ENCODE measurements at regions not wholly inside any gene's neighbourhood (a gene's known extent, or its start where the extent isn't known, plus 50 kb on each side); places are given as distances from the start of the nearest gene placed in this dataset.
A peak's percentile ranks its signal among the peaks of the same experiment; 100 is the strongest.
"Not testable (repeated sequence)": the region's sequence is repeated elsewhere in the genome, so short reads cannot be mapped to it uniquely, and the experiment has no call there.

DNA sequence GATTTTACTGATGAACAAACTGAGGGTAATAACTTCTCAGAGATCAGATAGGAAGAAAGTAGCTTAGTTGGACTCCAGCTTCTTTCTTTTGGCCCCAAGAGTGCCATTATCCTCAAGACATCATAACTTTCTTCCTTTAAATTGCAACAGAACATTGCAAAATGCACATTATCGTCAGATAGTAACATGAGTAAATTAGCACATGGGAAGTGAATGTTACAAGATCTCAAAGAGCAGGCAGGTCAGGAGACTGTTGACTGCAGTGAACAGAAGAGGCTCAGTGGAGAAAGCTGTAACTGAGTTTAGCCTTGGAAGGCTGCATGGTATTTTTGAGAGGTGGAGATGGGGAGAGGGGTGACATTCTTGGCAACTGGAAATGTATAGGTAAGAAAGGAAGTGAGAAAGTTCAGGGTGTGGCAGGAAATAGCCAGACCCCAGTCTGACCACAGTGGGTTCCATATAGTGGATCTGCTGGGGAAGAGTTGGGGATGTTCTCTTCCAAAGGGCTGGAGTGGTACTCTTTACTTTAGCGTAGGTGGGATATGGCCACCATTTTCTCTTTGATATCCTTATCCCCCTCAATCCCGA is 307.7 kb downstream of the RPLP1 start:
- DNase-seq (ENCODE audit: low read depth), result no peak
- TF ChIP-seq, protein P1, sequence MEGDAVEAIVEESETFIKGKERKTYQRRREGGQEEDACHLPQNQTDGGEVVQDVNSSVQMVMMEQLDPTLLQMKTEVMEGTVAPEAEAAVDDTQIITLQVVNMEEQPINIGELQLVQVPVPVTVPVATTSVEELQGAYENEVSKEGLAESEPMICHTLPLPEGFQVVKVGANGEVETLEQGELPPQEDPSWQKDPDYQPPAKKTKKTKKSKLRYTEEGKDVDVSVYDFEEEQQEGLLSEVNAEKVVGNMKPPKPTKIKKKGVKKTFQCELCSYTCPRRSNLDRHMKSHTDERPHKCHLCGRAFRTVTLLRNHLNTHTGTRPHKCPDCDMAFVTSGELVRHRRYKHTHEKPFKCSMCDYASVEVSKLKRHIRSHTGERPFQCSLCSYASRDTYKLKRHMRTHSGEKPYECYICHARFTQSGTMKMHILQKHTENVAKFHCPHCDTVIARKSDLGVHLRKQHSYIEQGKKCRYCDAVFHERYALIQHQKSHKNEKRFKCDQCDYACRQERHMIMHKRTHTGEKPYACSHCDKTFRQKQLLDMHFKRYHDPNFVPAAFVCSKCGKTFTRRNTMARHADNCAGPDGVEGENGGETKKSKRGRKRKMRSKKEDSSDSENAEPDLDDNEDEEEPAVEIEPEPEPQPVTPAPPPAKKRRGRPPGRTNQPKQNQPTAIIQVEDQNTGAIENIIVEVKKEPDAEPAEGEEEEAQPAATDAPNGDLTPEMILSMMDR (IDR thresholded peaks at IDR 0.05; ENCODE audit: control insufficient read depth, extremely low read depth, insufficient read depth), result no peak
- no peak overlapping the region for H3K4me3 ChIP-seq (ENCODE audit: low read depth, low read length)

- H3K4me3 ChIP-seq (ENCODE audit: low read depth, low read length), result no peak overlapping the region
- no peak for DNase-seq (ENCODE audit: low read depth)
- TF ChIP-seq, protein P1 (IDR thresholded peaks at IDR 0.05; ENCODE audit: control insufficient read depth, extremely low read depth, insufficient read depth), result no peak
These were observed 308.4 kb downstream of the RPLP1 start for GRCh38 chr15:69760890-69761568.

GRCh38 chr15:69762373-69763148 is 309.9 kb downstream of the RPLP1 start:
- no peak for DNase-seq (ENCODE audit: low read depth)
- no peak overlapping the region for H3K4me3 ChIP-seq (ENCODE audit: low read depth, low read length)
- TF ChIP-seq, protein P1 (IDR thresholded peaks at IDR 0.05; ENCODE audit: control insufficient read depth, extremely low read depth, insufficient read depth), result 0 out of 2 replicates have a peak, but pooled peaks have one; percentile 19

- DNase-seq (ENCODE audit: low read depth), result no peak
- TF ChIP-seq, protein P1 (IDR thresholded peaks at IDR 0.05; ENCODE audit: control insufficient read depth, extremely low read depth, insufficient read depth), result no peak
- H3K4me3 ChIP-seq (ENCODE audit: low read depth, low read length), result no peak overlapping the region
These were observed 311.2 kb downstream of the RPLP1 start for GRCh38 chr15:69763831-69764230.

DNA sequence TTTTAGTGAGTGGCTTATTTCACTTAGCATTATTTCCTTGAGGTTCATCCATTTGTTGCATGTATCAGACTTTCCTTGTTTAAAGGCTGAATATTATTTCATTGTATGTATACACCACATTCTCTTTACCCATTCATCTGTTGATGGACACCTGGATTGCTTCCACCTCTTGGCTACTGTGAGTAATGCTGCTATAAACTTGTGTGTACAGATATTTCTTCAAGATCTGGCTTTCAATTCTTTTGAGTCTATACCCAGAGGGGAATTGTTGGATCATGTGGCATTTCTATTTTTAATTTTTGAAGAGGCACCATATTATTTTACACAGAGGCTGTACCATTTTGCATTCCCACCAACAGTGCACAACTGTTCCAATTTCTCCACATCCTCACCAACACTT is 313.5 kb downstream of the RPLP1 start:
- TF ChIP-seq, protein P1 (IDR thresholded peaks at IDR 0.05; ENCODE audit: control insufficient read depth, extremely low read depth, insufficient read depth), result no peak
- DNase-seq (ENCODE audit: low read depth), result peak; percentile 35
- H3K4me3 ChIP-seq (ENCODE audit: low read depth, low read length), result no peak overlapping the region

GRCh38 chr15:69767191-69767590 is 314.6 kb downstream of the RPLP1 start:
- H3K4me3 ChIP-seq (ENCODE audit: low read depth, low read length), result no peak overlapping the region

GRCh38 chr15:69769336-69769735 is 316.7 kb downstream of the RPLP1 start:
- DNase-seq (ENCODE audit: low read depth); H3K4me3 ChIP-seq (ENCODE audit: low read depth, low read length): not testable (repeated sequence)

More at GRCh38 chr15:69767191-69767590, 314.6 kb downstream of the RPLP1 start:
- no peak for DNase-seq (ENCODE audit: low read depth)
- TF ChIP-seq, protein P1 (IDR thresholded peaks at IDR 0.05; ENCODE audit: control insufficient read depth, extremely low read depth, insufficient read depth), result no peak

GRCh38 chr15:69774258-69774657 is 321.6 kb downstream of the RPLP1 start:
- DNase-seq (ENCODE audit: low read depth), result not testable (repeated sequence)

GRCh38 chr15:69774711-69775110 is 322.1 kb downstream of the RPLP1 start:
- not testable (repeated sequence) for DNase-seq (ENCODE audit: low read depth)

More at GRCh38 chr15:69774258-69774657, 321.6 kb downstream of the RPLP1 start:
- not testable (repeated sequence) for H3K4me3 ChIP-seq (ENCODE audit: low read depth, low read length)

More at GRCh38 chr15:69774711-69775110, 322.1 kb downstream of the RPLP1 start:
- H3K4me3 ChIP-seq (ENCODE audit: low read depth, low read length), result not testable (repeated sequence)
